HL-60 (cell line): ENCODE measurements at regions not wholly inside any gene's neighbourhood (a gene's known extent, or its start where the extent isn't known, plus 50 kb on each side); places are given as distances from the start of the nearest gene placed in this dataset.
A peak's percentile ranks its signal among the peaks of the same experiment; 100 is the strongest.

ENCODE experiments used
- DNase-seq, 2 experiments: peaks; one replicate each; pipeline ENCODE4 v3.0.0-alpha.2; 2010 to 2020; ENCODE audit warnings: low read depth in 1 of 2, low spot score in 1 of 2
- H3K27ac ChIP-seq: fragments of 250-450 bp; sonication (Bioruptor Pico); replicated peaks from 2 replicates; pipeline ENCODE4 v1.5.1; 2020; ENCODE audit warnings: mild to moderate bottlenecking, moderate library complexity
- H3K27me3 ChIP-seq: fragments of 250-450 bp; sonication (Bioruptor Pico); 2 replicates; pipeline ENCODE4 v1.5.1; 2021; ENCODE audit warnings: mild to moderate bottlenecking, moderate library complexity; ENCODE audit not compliant: insufficient read depth, poor library complexity, severe bottlenecking
- H3K4me3 ChIP-seq: replicated peaks from 2 replicates; pipeline ENCODE4 v1.5.1; 2011; ENCODE audit warnings: mild to moderate bottlenecking, control low read depth, low read length; ENCODE audit not compliant: insufficient read depth
- CTCF ChIP-seq: IDR thresholded peaks from one replicate; pipeline ENCODE4 v1.5.1; 2011; ENCODE audit warnings: low read length, control low read depth, inconsistent platforms; ENCODE audit not compliant: insufficient read depth
- GABPA ChIP-seq: IDR thresholded peaks from 2 replicates; pipeline ENCODE4 v1.6.1; 2012; ENCODE audit warnings: low read depth
- POLR2AphosphoS5 ChIP-seq: IDR thresholded peaks from 2 replicates; pipeline ENCODE4 v1.6.1; 2012; ENCODE audit warnings: low read depth
- REST ChIP-seq: IDR thresholded peaks from 2 replicates; pipeline ENCODE4 v1.6.1; 2012; ENCODE audit warnings: low read depth; ENCODE audit not compliant: insufficient replicate concordance
- SPI1 ChIP-seq: IDR thresholded peaks from 2 replicates; pipeline ENCODE4 v1.6.1; 2012; ENCODE audit warnings: low read depth, mild to moderate bottlenecking, borderline replicate concordance

- H3K4me3 ChIP-seq, result no peak overlapping the region
- no peak for TF ChIP-seq REST
- TF ChIP-seq CTCF, result no peak
- TF ChIP-seq GABPA, result no peak
- TF ChIP-seq POLR2AphosphoS5, result no peak
- TF ChIP-seq SPI1, result no peak
- no peaks in the 10 kb centered on the region for H3K27me3 ChIP-seq
- DNase-seq, result peak in 1 of 2 experiments; percentile 9
- H3K27ac ChIP-seq, result no peak overlapping the region
Measured at GRCh38 chr17:53896047-53896446, 73.3 kb downstream of the KIF2B start.

GRCh38 chr17:53900951-53901350 is 78.2 kb downstream of the KIF2B start:
- H3K27me3 ChIP-seq, result no peaks in the 10 kb centered on the region
- TF ChIP-seq GABPA (no peak), SPI1 (no peak)
- no peak overlapping the region for H3K27ac ChIP-seq
- no peak overlapping the region for H3K4me3 ChIP-seq
- no peak for DNase-seq

GRCh38 chr17:53907435-53907834 is 84.7 kb downstream of the KIF2B start:
- TF ChIP-seq GABPA (no peak), POLR2AphosphoS5 (no peak), SPI1 (no peak), REST (no peak), CTCF (no peak)
- Histone ChIP-seq H3K27ac (no peak overlapping the region), H3K4me3 (no peak overlapping the region), H3K27me3 (no peaks in the 10 kb centered on the region)
- DNase-seq, result no peak

GRCh38 chr17:53909802-53910201 is 87.1 kb downstream of the KIF2B start:
- TF ChIP-seq REST (no peak), POLR2AphosphoS5 (no peak), SPI1 (no peak), GABPA (no peak), CTCF (no peak)

More at GRCh38 chr17:53909802-53910201, 87.1 kb downstream of the KIF2B start:
- no peaks in the 10 kb centered on the region for H3K27me3 ChIP-seq
- H3K4me3 ChIP-seq, result no peak overlapping the region
- no peak for DNase-seq
- no peak overlapping the region for H3K27ac ChIP-seq
